HepG2 (cell line): ENCODE measurements at regions not wholly inside any gene's neighbourhood (a gene's known extent, or its start where the extent isn't known, plus 50 kb on each side); places are given as distances from the start of the nearest gene placed in this dataset.

ENCODE experiments used
- HHEX ChIP-seq: IDR thresholded peaks from 2 replicates; pipeline ENCODE4 v1.6.1; 2016; ENCODE audit warnings: control low read depth
- PATZ1 ChIP-seq: sonication (generic); formaldehyde crosslinking; IDR thresholded peaks from 2 replicates; pipeline ENCODE4 v1.4.0; 2020; ENCODE audit warnings: missing genetic modification reagents
- PAXIP1 ChIP-seq: sonication (generic); formaldehyde crosslinking; conservative IDR thresholded peaks from 2 replicates; pipeline ENCODE4 v1.4.0; 2020; ENCODE audit warnings: mild to moderate bottlenecking, missing genetic modification reagents, moderate library complexity
- PRPF4 ChIP-seq: fragments of 200-400 bp; formaldehyde crosslinking; IDR thresholded peaks from 2 replicates; pipeline ENCODE4 v1.6.1; 2016; ENCODE audit warnings: low read length, low read depth; ENCODE audit not compliant: poor library complexity, severe bottlenecking
- RARA ChIP-seq: IDR thresholded peaks from 2 replicates; pipeline ENCODE4 v1.6.1; 2016; ENCODE audit warnings: missing genetic modification reagents, missing compliant biosample characterization
- SP1 ChIP-seq, 2 experiments: fragments of 450-650 bp in 1 of 2; sonication (generic) in 1 of 2; formaldehyde crosslinking in 1 of 2; IDR thresholded peaks; 2 replicates each; pipeline versions ENCODE4 v1.4.0 to v1.6.1; 2016 to 2020; ENCODE audit warnings: missing genetic modification reagents in 1 of 2
- THAP11 ChIP-seq: IDR thresholded peaks from 2 replicates; pipeline ENCODE4 v1.6.1; 2016; ENCODE audit warnings: missing biosample characterization, missing genetic modification reagents
- TF ChIP-seq, protein P1 (sequence below): sonication (generic); formaldehyde crosslinking; IDR thresholded peaks from 2 replicates; pipeline ENCODE4 v1.5.0; 2020; ENCODE audit warnings: mild to moderate bottlenecking, missing genetic modification reagents, borderline replicate concordance
- TF ChIP-seq, protein P2 (sequence below): IDR thresholded peaks from 2 replicates; pipeline ENCODE4 v1.4.0; 2020; ENCODE audit warnings: mild to moderate bottlenecking, missing genetic modification reagents
- TF ChIP-seq, protein P3 (sequence below): sonication (generic); formaldehyde crosslinking; IDR thresholded peaks from 2 replicates; pipeline ENCODE4 v1.4.0; 2020; ENCODE audit warnings: mild to moderate bottlenecking, low read depth, missing genetic modification reagents

- TF ChIP-seq PRPF4, result no peak
- TF ChIP-seq, protein P1, sequence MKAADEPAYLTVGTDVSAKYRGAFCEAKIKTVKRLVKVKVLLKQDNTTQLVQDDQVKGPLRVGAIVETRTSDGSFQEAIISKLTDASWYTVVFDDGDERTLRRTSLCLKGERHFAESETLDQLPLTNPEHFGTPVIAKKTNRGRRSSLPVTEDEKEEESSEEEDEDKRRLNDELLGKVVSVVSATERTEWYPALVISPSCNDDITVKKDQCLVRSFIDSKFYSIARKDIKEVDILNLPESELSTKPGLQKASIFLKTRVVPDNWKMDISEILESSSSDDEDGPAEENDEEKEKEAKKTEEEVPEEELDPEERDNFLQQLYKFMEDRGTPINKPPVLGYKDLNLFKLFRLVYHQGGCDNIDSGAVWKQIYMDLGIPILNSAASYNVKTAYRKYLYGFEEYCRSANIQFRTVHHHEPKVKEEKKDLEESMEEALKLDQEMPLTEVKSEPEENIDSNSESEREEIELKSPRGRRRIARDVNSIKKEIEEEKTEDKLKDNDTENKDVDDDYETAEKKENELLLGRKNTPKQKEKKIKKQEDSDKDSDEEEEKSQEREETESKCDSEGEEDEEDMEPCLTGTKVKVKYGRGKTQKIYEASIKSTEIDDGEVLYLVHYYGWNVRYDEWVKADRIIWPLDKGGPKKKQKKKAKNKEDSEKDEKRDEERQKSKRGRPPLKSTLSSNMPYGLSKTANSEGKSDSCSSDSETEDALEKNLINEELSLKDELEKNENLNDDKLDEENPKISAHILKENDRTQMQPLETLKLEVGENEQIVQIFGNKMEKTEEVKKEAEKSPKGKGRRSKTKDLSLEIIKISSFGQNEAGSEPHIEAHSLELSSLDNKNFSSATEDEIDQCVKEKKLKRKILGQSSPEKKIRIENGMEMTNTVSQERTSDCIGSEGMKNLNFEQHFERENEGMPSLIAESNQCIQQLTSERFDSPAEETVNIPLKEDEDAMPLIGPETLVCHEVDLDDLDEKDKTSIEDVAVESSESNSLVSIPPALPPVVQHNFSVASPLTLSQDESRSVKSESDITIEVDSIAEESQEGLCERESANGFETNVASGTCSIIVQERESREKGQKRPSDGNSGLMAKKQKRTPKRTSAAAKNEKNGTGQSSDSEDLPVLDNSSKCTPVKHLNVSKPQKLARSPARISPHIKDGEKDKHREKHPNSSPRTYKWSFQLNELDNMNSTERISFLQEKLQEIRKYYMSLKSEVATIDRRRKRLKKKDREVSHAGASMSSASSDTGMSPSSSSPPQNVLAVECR (CRISPR knock-in tag), result peak; percentile 71; the same call in 1 of the 2 replicates
- TF ChIP-seq, protein P2, sequence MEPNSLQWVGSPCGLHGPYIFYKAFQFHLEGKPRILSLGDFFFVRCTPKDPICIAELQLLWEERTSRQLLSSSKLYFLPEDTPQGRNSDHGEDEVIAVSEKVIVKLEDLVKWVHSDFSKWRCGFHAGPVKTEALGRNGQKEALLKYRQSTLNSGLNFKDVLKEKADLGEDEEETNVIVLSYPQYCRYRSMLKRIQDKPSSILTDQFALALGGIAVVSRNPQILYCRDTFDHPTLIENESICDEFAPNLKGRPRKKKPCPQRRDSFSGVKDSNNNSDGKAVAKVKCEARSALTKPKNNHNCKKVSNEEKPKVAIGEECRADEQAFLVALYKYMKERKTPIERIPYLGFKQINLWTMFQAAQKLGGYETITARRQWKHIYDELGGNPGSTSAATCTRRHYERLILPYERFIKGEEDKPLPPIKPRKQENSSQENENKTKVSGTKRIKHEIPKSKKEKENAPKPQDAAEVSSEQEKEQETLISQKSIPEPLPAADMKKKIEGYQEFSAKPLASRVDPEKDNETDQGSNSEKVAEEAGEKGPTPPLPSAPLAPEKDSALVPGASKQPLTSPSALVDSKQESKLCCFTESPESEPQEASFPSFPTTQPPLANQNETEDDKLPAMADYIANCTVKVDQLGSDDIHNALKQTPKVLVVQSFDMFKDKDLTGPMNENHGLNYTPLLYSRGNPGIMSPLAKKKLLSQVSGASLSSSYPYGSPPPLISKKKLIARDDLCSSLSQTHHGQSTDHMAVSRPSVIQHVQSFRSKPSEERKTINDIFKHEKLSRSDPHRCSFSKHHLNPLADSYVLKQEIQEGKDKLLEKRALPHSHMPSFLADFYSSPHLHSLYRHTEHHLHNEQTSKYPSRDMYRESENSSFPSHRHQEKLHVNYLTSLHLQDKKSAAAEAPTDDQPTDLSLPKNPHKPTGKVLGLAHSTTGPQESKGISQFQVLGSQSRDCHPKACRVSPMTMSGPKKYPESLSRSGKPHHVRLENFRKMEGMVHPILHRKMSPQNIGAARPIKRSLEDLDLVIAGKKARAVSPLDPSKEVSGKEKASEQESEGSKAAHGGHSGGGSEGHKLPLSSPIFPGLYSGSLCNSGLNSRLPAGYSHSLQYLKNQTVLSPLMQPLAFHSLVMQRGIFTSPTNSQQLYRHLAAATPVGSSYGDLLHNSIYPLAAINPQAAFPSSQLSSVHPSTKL, result peak; percentile 87
- peak; percentile 87 for TF ChIP-seq PAXIP1 (CRISPR knock-in tag)
- 0 out of 2 replicates have a peak, but pooled peaks have one; percentile 51 for TF ChIP-seq HHEX (CRISPR knock-in tag)
- TF ChIP-seq SP1 (IDR thresholded peaks at IDR 0.05), result no peak
- TF ChIP-seq SP1 (CRISPR knock-in tag; IDR thresholded peaks at IDR 0.05), result 0 out of 2 replicates have a peak, but pooled peaks have one; percentile 16
- TF ChIP-seq, protein P3, sequence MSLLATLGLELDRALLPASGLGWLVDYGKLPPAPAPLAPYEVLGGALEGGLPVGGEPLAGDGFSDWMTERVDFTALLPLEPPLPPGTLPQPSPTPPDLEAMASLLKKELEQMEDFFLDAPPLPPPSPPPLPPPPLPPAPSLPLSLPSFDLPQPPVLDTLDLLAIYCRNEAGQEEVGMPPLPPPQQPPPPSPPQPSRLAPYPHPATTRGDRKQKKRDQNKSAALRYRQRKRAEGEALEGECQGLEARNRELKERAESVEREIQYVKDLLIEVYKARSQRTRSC (CRISPR knock-in tag), result no peak
- peak; percentile 53 for TF ChIP-seq THAP11 (CRISPR knock-in tag)
- TF ChIP-seq PATZ1, result peak; percentile 70
- TF ChIP-seq RARA (CRISPR knock-in tag), result peak; percentile 77
Observed at GRCh38 chr14:76968621-76969063, 59.9 kb downstream of the IRF2BPL start (continued).
